Progenitor cell of endocrine pancreas (in vitro differentiated cells): ENCODE measurements at regions not wholly inside any gene's neighbourhood (a gene's known extent, or its start where the extent isn't known, plus 50 kb on each side); places are given as distances from the start of the nearest gene placed in this dataset.

ENCODE experiments used
- DNase-seq: peaks from one replicate; pipeline ENCODE4 v3.0.0; 2021; ENCODE audit warnings: low spot score; ENCODE audit not compliant: unreplicated experiment
- H3K27ac Mint-ChIP-seq: 2 replicates; pipeline ENCODE4 v1.8.0; 2021; ENCODE audit warnings: mild to moderate bottlenecking, moderate library complexity, mixed read lengths
- H3K27me3 Mint-ChIP-seq: 2 replicates; pipeline ENCODE4 v1.8.0; 2021; ENCODE audit warnings: mixed read lengths
- H3K36me3 Mint-ChIP-seq: 2 replicates; pipeline ENCODE4 v1.8.0; 2022; ENCODE audit warnings: mixed read lengths; ENCODE audit not compliant: insufficient read depth
- H3K4me1 Mint-ChIP-seq: 2 replicates; pipeline ENCODE4 v1.8.0; 2021; ENCODE audit warnings: low read depth, mixed read lengths
- H3K4me3 Mint-ChIP-seq: 2 replicates; pipeline ENCODE4 v1.8.0; 2021; ENCODE audit warnings: low read depth, mild to moderate bottlenecking, moderate library complexity, mixed read lengths
- H3K9me3 Mint-ChIP-seq: 2 replicates; pipeline ENCODE4 v1.8.0; 2021; ENCODE audit warnings: low read depth, mixed read lengths
- TF ChIP-seq, protein P1 (sequence below): fragments of 200-600 bp; sonication (generic); IDR thresholded peaks from one replicate; pipeline ENCODE4 v1.5.0; 2021; ENCODE audit warnings: antibody characterized with exemption, mild to moderate bottlenecking; ENCODE audit not compliant: unreplicated experiment

DNA sequence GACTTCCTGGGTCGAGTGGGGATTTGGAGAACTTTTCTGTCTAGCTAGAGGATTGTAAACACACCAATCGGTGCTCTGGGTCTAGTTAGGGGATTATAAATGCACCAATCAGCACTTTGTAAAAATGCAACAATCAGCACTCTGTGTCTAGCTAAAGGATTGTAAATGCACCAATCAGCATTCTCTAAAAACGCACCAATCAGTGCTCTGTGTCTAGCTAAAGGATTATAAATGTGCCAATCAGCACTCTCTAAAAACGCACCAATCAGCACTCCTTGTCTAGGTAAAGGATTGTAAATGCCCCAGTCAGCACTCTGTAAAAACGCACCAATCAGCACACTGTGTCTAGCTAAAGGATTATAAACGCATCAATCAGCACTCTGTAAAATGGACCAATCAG, 209.0 kb upstream of the SLC35B3 start:
- peaks cover 4% of the 10 kb centered on the region for H3K4me1 Mint-ChIP-seq
- no peak overlapping the region for H3K4me3 Mint-ChIP-seq
- H3K36me3 Mint-ChIP-seq = no peaks in the 10 kb centered on the region
- DNase-seq = no peak
- H3K9me3 Mint-ChIP-seq = peaks cover 3% of the 10 kb centered on the region
- H3K27me3 Mint-ChIP-seq = no peaks in the 10 kb centered on the region
- TF ChIP-seq, protein P1, sequence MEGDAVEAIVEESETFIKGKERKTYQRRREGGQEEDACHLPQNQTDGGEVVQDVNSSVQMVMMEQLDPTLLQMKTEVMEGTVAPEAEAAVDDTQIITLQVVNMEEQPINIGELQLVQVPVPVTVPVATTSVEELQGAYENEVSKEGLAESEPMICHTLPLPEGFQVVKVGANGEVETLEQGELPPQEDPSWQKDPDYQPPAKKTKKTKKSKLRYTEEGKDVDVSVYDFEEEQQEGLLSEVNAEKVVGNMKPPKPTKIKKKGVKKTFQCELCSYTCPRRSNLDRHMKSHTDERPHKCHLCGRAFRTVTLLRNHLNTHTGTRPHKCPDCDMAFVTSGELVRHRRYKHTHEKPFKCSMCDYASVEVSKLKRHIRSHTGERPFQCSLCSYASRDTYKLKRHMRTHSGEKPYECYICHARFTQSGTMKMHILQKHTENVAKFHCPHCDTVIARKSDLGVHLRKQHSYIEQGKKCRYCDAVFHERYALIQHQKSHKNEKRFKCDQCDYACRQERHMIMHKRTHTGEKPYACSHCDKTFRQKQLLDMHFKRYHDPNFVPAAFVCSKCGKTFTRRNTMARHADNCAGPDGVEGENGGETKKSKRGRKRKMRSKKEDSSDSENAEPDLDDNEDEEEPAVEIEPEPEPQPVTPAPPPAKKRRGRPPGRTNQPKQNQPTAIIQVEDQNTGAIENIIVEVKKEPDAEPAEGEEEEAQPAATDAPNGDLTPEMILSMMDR = no peak
- H3K27ac Mint-ChIP-seq = no peak overlapping the region

DNA sequence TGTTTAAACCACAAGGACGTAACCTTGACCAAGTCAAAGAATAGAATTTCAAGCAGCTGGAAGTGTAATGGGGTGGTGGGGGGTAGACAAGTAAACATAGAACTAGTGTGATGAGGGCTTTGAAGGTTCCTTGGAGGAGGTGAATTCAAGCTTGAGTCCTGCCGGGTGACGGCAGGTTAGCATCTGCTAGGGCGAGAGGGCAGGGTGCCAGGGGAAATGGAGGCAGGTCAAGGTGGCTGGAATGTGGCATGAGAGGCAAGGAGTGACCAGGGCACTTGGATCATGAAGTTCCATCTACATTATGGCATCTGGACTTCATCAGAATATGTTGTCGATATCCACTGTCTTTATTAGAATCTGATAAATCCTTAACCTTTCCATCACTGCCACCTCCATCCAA, 207.5 kb upstream of the SLC35B3 start:
- H3K27me3 Mint-ChIP-seq = no peaks in the 10 kb centered on the region
- no peaks in the 10 kb centered on the region for H3K9me3 Mint-ChIP-seq
- H3K4me3 Mint-ChIP-seq = no peak overlapping the region
- H3K4me1 Mint-ChIP-seq = peaks cover 4% of the 10 kb centered on the region
- H3K36me3 Mint-ChIP-seq = no peaks in the 10 kb centered on the region
- no peak overlapping the region for H3K27ac Mint-ChIP-seq
- TF ChIP-seq, protein P1 = no peak
- DNase-seq = no peak

DNA sequence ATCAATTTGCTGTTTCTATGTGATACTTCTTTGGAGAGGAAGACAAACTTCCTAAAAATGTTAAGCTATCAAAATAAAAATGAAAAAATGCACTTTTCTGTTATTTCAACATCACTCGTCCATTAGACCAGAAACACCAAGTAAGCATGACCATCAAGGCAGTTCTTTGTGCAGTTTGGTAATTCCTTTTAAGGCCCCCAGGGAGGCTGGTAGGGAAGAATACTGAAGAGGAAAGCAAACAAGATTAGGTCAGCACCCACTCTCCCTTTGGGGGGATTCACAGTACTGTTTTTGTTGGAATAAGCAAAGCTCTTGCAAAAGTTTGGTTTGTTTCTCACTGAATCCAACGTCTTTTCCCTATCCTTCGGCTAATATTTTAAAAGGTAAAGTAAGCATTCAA, 206.8 kb upstream of the SLC35B3 start:
- no peak for DNase-seq
- Mint-ChIP-seq H3K27ac (no peak overlapping the region), H3K4me1 (peaks cover 4% of the 10 kb centered on the region), H3K27me3 (no peaks in the 10 kb centered on the region), H3K36me3 (no peaks in the 10 kb centered on the region), H3K9me3 (no peaks in the 10 kb centered on the region), H3K4me3 (no peak overlapping the region)
- TF ChIP-seq, protein P1 = no peak

DNA sequence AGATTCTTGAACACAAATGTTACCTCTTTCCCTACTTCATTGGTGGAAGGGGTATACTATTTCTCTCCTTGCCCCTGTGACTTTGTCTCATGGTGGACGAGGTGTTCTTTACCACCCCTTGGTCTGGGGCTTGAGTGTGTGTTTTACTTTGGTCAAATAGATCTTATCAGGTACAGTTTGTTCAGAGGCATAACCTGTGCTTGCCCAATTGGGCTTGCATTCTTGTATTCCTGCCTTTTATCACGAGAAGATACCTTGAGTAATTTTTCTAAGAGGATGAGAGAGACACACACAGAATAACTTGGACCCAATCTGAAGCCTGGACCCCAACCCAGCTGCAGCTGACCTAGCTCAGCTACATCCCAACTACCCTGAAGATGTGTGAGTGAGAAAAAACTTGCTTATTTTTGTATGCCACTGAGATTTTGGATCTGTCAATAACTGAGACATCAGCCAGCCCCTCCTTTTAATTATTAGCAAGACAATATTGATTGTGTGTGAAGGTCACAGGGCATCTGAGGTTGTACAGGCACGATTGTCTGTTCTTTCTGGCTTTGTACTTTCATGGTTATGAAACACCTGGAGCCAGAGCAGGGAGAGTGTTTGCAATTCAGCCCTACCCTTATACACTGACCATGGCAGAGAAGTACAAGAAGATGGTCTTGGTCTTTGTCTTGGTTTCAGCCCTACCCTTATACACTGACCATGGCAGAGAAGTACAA, 204.7 kb upstream of the SLC35B3 start:
- no peaks in the 10 kb centered on the region for H3K36me3 Mint-ChIP-seq
- no peaks in the 10 kb centered on the region for H3K27me3 Mint-ChIP-seq
- no peak overlapping the region for H3K27ac Mint-ChIP-seq
- TF ChIP-seq, protein P1 = no peak
- no peak overlapping the region for H3K4me3 Mint-ChIP-seq
- H3K4me1 Mint-ChIP-seq = peaks cover 4% of the 10 kb centered on the region
- H3K9me3 Mint-ChIP-seq = no peaks in the 10 kb centered on the region
- DNase-seq = no peak

DNA sequence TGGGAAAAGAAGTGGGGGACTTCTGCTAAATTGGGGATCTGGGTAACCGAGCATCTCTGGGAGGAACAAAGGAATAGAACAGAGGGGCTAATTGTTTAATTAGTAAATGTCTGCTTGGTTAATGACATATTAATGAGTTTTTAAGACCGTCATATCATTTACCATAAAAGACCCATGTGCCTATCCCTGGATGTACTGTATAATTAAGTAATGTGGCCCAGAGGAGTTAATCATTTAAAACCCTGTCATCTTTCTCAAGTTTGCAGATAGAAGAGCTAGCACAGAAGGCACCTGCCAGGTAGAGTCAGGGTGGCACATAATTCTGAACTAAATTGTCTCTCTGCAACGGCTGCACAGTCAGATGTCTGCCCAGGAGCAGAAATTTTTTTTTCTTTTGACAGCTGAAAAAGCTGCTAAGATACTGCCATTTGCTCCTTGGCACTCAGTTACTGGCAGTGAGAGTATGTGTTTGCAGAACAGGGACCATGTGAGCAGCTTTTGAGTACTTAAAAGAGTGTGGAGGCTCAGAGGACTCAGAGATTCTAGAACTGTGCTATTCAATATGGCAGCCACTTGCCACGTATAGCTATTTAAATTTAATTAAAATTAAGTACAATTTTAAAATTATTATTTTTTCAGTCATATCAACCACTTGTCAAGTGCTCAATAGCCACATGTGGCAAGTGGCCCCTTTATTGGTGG, 202.7 kb upstream of the SLC35B3 start:
- no peak for DNase-seq
- no peaks in the 10 kb centered on the region for H3K27me3 Mint-ChIP-seq
- TF ChIP-seq, protein P1 = no peak
- no peak overlapping the region for H3K27ac Mint-ChIP-seq
- H3K9me3 Mint-ChIP-seq = no peaks in the 10 kb centered on the region
- peaks cover 13% of the 10 kb centered on the region for H3K4me1 Mint-ChIP-seq
- no peak overlapping the region for H3K4me3 Mint-ChIP-seq
- H3K36me3 Mint-ChIP-seq = no peaks in the 10 kb centered on the region
